ENCODE measurements at regions not wholly inside any gene's neighbourhood (a gene's known extent, or its start where the extent isn't known, plus 50 kb on each side); places are given as distances from the start of the nearest gene placed in this dataset.

DNA sequence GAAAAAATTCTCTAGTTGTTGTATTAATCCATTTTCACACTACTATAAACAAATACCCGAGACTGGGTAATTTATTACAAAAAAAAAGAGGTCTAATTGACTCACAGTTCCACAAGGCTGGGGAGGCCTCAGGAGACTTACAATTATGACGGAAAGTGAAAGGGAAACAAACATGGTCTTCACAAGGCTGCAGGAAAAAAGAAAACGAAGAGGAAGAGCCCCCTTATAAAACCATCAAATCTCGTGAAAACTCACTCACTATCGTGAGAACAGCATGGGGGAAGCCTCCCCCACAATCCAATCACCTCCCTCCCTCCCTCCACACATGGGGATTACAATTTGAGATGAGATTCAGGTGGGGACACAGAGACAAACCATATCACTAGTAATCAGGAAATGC, 61.7 kb upstream of the SPTBN1 start:
- Histone ChIP-seq H3K4me3 (ENCODE audit: control insufficient read depth in 2 of 3, extremely low read depth in 1 of 3, insufficient read depth in 2 of 3, low read depth in 1 of 3, low read length in 3 of 3) (no peak overlapping the region), H3K27ac (ENCODE audit: control insufficient read depth, insufficient read depth, low read length) (no peak overlapping the region), H3K9ac (ENCODE audit: control insufficient read depth, extremely low read depth, insufficient read depth, low read length) (no peak overlapping the region), H3K9me3 (ENCODE audit: control insufficient read depth, low read depth, low read length) (no peaks in the 10 kb centered on the region), H3K27me3 (ENCODE audit: control insufficient read depth, extremely low read depth, insufficient read depth, low read length) (no peaks in the 10 kb centered on the region), H4K20me1 (ENCODE audit: control insufficient read depth, extremely low read depth, insufficient read depth, low read length) (no peaks in the 10 kb centered on the region), H3K4me1 (ENCODE audit: control insufficient read depth, extremely low read depth, insufficient read depth, low read length) (no peaks in the 10 kb centered on the region), H2AFZ (ENCODE audit: control insufficient read depth, low read length) (no peak overlapping the region), H3K79me2 (ENCODE audit: control insufficient read depth, insufficient read depth, low read length) (no peaks in the 10 kb centered on the region), H3K9me1 (ENCODE audit: control insufficient read depth, extremely low read depth, insufficient read depth, low read length) (no peaks in the 10 kb centered on the region), H3K4me2 (ENCODE audit: control insufficient read depth, extremely low read depth, insufficient read depth, low read depth, low read length) (no peak overlapping the region), H3K36me3 (ENCODE audit: control insufficient read depth in 2 of 2, extremely low read depth in 1 of 2, insufficient read depth in 2 of 2, low read length in 2 of 2) (no peaks in the 10 kb centered on the region)
- DNase-seq (ENCODE audit: low read depth, low spot score), result no peak
- TF ChIP-seq CTCF (optimal IDR thresholded peaks at IDR 0.05 in 1 of 3, IDR thresholded peaks at IDR 0.05 in 1 of 3, conservative IDR thresholded peaks at IDR 0.05 in 1 of 3; ENCODE audit: extremely low read depth in 1 of 3, insufficient read depth in 2 of 3, low read length in 3 of 3), result no peak
- TF ChIP-seq EZH2 (IDR thresholded peaks at IDR 0.05; ENCODE audit: low read length), result no peak
- dilution Hi-C loops (cut with MboI; ENCODE audit: extremely low pct_ligation_motif_present, low sequenced_read_pairs), result no loop called here
- FAIRE-seq, result no peak

- Histone ChIP-seq H3K79me2 (ENCODE audit: control insufficient read depth, insufficient read depth, low read length) (no peaks in the 10 kb centered on the region), H3K4me3 (ENCODE audit: control insufficient read depth in 2 of 3, extremely low read depth in 1 of 3, insufficient read depth in 2 of 3, low read depth in 1 of 3, low read length in 3 of 3) (no peak overlapping the region), H3K9me1 (ENCODE audit: control insufficient read depth, extremely low read depth, insufficient read depth, low read length) (no peaks in the 10 kb centered on the region), H3K36me3 (ENCODE audit: control insufficient read depth in 2 of 2, extremely low read depth in 1 of 2, insufficient read depth in 2 of 2, low read length in 2 of 2) (no peaks in the 10 kb centered on the region), H3K9me3 (ENCODE audit: control insufficient read depth, low read depth, low read length) (no peaks in the 10 kb centered on the region), H2AFZ (ENCODE audit: control insufficient read depth, low read length) (no peak overlapping the region), H4K20me1 (ENCODE audit: control insufficient read depth, extremely low read depth, insufficient read depth, low read length) (no peaks in the 10 kb centered on the region), H3K9ac (ENCODE audit: control insufficient read depth, extremely low read depth, insufficient read depth, low read length) (no peak overlapping the region), H3K4me1 (ENCODE audit: control insufficient read depth, extremely low read depth, insufficient read depth, low read length) (no peaks in the 10 kb centered on the region), H3K27ac (ENCODE audit: control insufficient read depth, insufficient read depth, low read length) (no peak overlapping the region), H3K4me2 (ENCODE audit: control insufficient read depth, extremely low read depth, insufficient read depth, low read depth, low read length) (no peak overlapping the region), H3K27me3 (ENCODE audit: control insufficient read depth, extremely low read depth, insufficient read depth, low read length) (no peaks in the 10 kb centered on the region)
- no peak for TF ChIP-seq EZH2 (IDR thresholded peaks at IDR 0.05; ENCODE audit: low read length)
- TF ChIP-seq CTCF (optimal IDR thresholded peaks at IDR 0.05 in 1 of 3, IDR thresholded peaks at IDR 0.05 in 1 of 3, conservative IDR thresholded peaks at IDR 0.05 in 1 of 3; ENCODE audit: extremely low read depth in 1 of 3, insufficient read depth in 2 of 3, low read length in 3 of 3), result no peak
- no peak for DNase-seq (ENCODE audit: low read depth, low spot score)
- dilution Hi-C loops (cut with MboI; ENCODE audit: extremely low pct_ligation_motif_present, low sequenced_read_pairs), result no loop called here
- no peak for FAIRE-seq
Observed at GRCh38 chr2:54396107-54396506, 60.0 kb upstream of the SPTBN1 start.

All from keratinocyte (primary cell).